ENCODE measurements at regions not wholly inside any gene's neighbourhood (a gene's known extent, or its start where the extent isn't known, plus 50 kb on each side); places are given as distances from the start of the nearest gene placed in this dataset.

- H3K27me3 Mint-ChIP-seq = no peaks in the 10 kb centered on the region
- no peaks in the 10 kb centered on the region for H3K36me3 Mint-ChIP-seq (ENCODE audit: insufficient read depth)
- no peak for ATAC-seq (replicated peaks; ENCODE audit: extremely low read depth, poor library complexity, severe bottlenecking)
- H3K9me3 Mint-ChIP-seq = no peaks in the 10 kb centered on the region
- DNase-seq (ENCODE audit: low spot score in 2 of 2) = no peak
- no peak overlapping the region for H3K4me3 Mint-ChIP-seq
- no peak overlapping the region for H3K27ac Mint-ChIP-seq (ENCODE audit: low read depth)
- H3K4me1 Mint-ChIP-seq = no peaks in the 10 kb centered on the region
These were observed 302.6 kb downstream of the SNAPC1 start for GRCh38 chr14:62064751-62065323.

- H3K27ac Mint-ChIP-seq (ENCODE audit: low read depth) = no peak overlapping the region
These were observed 304.1 kb downstream of the SNAPC1 start for GRCh38 chr14:62066304-62066703.

GRCh38 chr14:62071039-62071438 is 308.8 kb downstream of the SNAPC1 start:
- H3K9me3 Mint-ChIP-seq = no peaks in the 10 kb centered on the region
- H3K4me1 Mint-ChIP-seq = peaks cover 6% of the 10 kb centered on the region
- ATAC-seq (replicated peaks; ENCODE audit: extremely low read depth, poor library complexity, severe bottlenecking) (no peak), DNase-seq (ENCODE audit: low spot score in 2 of 2) (no peak)
- no peak overlapping the region for H3K4me3 Mint-ChIP-seq
- H3K27ac Mint-ChIP-seq (ENCODE audit: low read depth) = no peak overlapping the region
- H3K36me3 Mint-ChIP-seq (ENCODE audit: insufficient read depth) = no peaks in the 10 kb centered on the region
- H3K27me3 Mint-ChIP-seq = no peaks in the 10 kb centered on the region

More at GRCh38 chr14:62066304-62066703, 304.1 kb downstream of the SNAPC1 start:
- no peaks in the 10 kb centered on the region for H3K4me1 Mint-ChIP-seq
- DNase-seq (ENCODE audit: low spot score in 2 of 2) = no peak
- H3K4me3 Mint-ChIP-seq = no peak overlapping the region
- no peaks in the 10 kb centered on the region for H3K36me3 Mint-ChIP-seq (ENCODE audit: insufficient read depth)
- no peaks in the 10 kb centered on the region for H3K9me3 Mint-ChIP-seq
- no peak for ATAC-seq (replicated peaks; ENCODE audit: extremely low read depth, poor library complexity, severe bottlenecking)
- no peaks in the 10 kb centered on the region for H3K27me3 Mint-ChIP-seq

- ATAC-seq (replicated peaks; ENCODE audit: extremely low read depth, poor library complexity, severe bottlenecking) = no peak
- Mint-ChIP-seq H3K4me3 (no peak overlapping the region), H3K9me3 (no peaks in the 10 kb centered on the region), H3K27ac (ENCODE audit: low read depth) (no peak overlapping the region), H3K36me3 (ENCODE audit: insufficient read depth) (no peaks in the 10 kb centered on the region), H3K27me3 (no peaks in the 10 kb centered on the region), H3K4me1 (peaks cover 35% of the 10 kb centered on the region)
- DNase-seq (ENCODE audit: low spot score in 2 of 2) = no peak
These were observed 314.1 kb downstream of the SNAPC1 start for GRCh38 chr14:62076368-62076767.

GRCh38 chr14:62076825-62077605 is 314.8 kb downstream of the SNAPC1 start:
- Mint-ChIP-seq H3K27me3 (no peaks in the 10 kb centered on the region), H3K36me3 (ENCODE audit: insufficient read depth) (no peaks in the 10 kb centered on the region), H3K27ac (ENCODE audit: low read depth) (peak overlapping the region; percentile 43), H3K4me1 (peaks cover 35% of the 10 kb centered on the region), H3K4me3 (peak overlapping the region; percentile 8), H3K9me3 (no peaks in the 10 kb centered on the region)
- no peak for DNase-seq (ENCODE audit: low spot score in 2 of 2)
- no peak for ATAC-seq (replicated peaks; ENCODE audit: extremely low read depth, poor library complexity, severe bottlenecking)

- ATAC-seq (replicated peaks; ENCODE audit: extremely low read depth, poor library complexity, severe bottlenecking) (peak; percentile 69), DNase-seq (ENCODE audit: low spot score in 2 of 2) (no peak)
- H3K27ac Mint-ChIP-seq (ENCODE audit: low read depth) = peak overlapping the region; percentile 43
- H3K4me1 Mint-ChIP-seq = peaks cover 35% of the 10 kb centered on the region
- H3K9me3 Mint-ChIP-seq = no peaks in the 10 kb centered on the region
- H3K36me3 Mint-ChIP-seq (ENCODE audit: insufficient read depth) = no peaks in the 10 kb centered on the region
- H3K4me3 Mint-ChIP-seq = peak overlapping the region; percentile 8
- no peaks in the 10 kb centered on the region for H3K27me3 Mint-ChIP-seq
These were observed 315.5 kb downstream of the SNAPC1 start for GRCh38 chr14:62077676-62078261.

GRCh38 chr14:62079038-62079437 is 316.8 kb downstream of the SNAPC1 start:
- H3K36me3 Mint-ChIP-seq (ENCODE audit: insufficient read depth) = no peaks in the 10 kb centered on the region

GRCh38 chr14:62081012-62081612 is 318.9 kb downstream of the SNAPC1 start:
- H3K36me3 Mint-ChIP-seq (ENCODE audit: insufficient read depth) = no peaks in the 10 kb centered on the region
- H3K27me3 Mint-ChIP-seq = no peaks in the 10 kb centered on the region
- no peak overlapping the region for H3K27ac Mint-ChIP-seq (ENCODE audit: low read depth)
- H3K4me1 Mint-ChIP-seq = peaks cover 29% of the 10 kb centered on the region
- H3K4me3 Mint-ChIP-seq = no peak overlapping the region
- H3K9me3 Mint-ChIP-seq = peaks cover 8% of the 10 kb centered on the region
- no peak for DNase-seq (ENCODE audit: low spot score in 2 of 2)
- ATAC-seq (replicated peaks; ENCODE audit: extremely low read depth, poor library complexity, severe bottlenecking) = no peak

More at GRCh38 chr14:62079038-62079437, 316.8 kb downstream of the SNAPC1 start:
- Mint-ChIP-seq H3K27me3 (no peaks in the 10 kb centered on the region), H3K27ac (ENCODE audit: low read depth) (no peak overlapping the region), H3K4me1 (peaks cover 32% of the 10 kb centered on the region), H3K9me3 (no peaks in the 10 kb centered on the region), H3K4me3 (no peak overlapping the region)
- no peak for DNase-seq (ENCODE audit: low spot score in 2 of 2)
- no peak for ATAC-seq (replicated peaks; ENCODE audit: extremely low read depth, poor library complexity, severe bottlenecking)

- Mint-ChIP-seq H3K9me3 (peaks cover 8% of the 10 kb centered on the region), H3K4me3 (no peak overlapping the region), H3K36me3 (ENCODE audit: insufficient read depth) (no peaks in the 10 kb centered on the region), H3K4me1 (peaks cover 21% of the 10 kb centered on the region), H3K27ac (ENCODE audit: low read depth) (no peak overlapping the region), H3K27me3 (no peaks in the 10 kb centered on the region)
- ATAC-seq (replicated peaks; ENCODE audit: extremely low read depth, poor library complexity, severe bottlenecking) (no peak), DNase-seq (ENCODE audit: low spot score in 2 of 2) (no peak)
These were observed 319.7 kb downstream of the SNAPC1 start for GRCh38 chr14:62081951-62082350.

GRCh38 chr14:62082779-62083178 is 320.6 kb downstream of the SNAPC1 start:
- no peaks in the 10 kb centered on the region for H3K27me3 Mint-ChIP-seq
- peaks cover 12% of the 10 kb centered on the region for H3K4me1 Mint-ChIP-seq
- H3K9me3 Mint-ChIP-seq = peaks cover 8% of the 10 kb centered on the region
- H3K4me3 Mint-ChIP-seq = no peak overlapping the region
- no peaks in the 10 kb centered on the region for H3K36me3 Mint-ChIP-seq (ENCODE audit: insufficient read depth)
- DNase-seq (ENCODE audit: low spot score in 2 of 2) (no peak), ATAC-seq (replicated peaks; ENCODE audit: extremely low read depth, poor library complexity, severe bottlenecking) (no peak)
- no peak overlapping the region for H3K27ac Mint-ChIP-seq (ENCODE audit: low read depth)

GRCh38 chr14:62084020-62084419 is 321.8 kb downstream of the SNAPC1 start:
- no peaks in the 10 kb centered on the region for H3K4me1 Mint-ChIP-seq

GRCh38 chr14:62087191-62087590 is 325.0 kb downstream of the SNAPC1 start:
- Mint-ChIP-seq H3K4me3 (no peak overlapping the region), H3K4me1 (no peaks in the 10 kb centered on the region)

More at GRCh38 chr14:62084020-62084419, 321.8 kb downstream of the SNAPC1 start:
- no peak overlapping the region for H3K27ac Mint-ChIP-seq (ENCODE audit: low read depth)
- DNase-seq (ENCODE audit: low spot score in 2 of 2) (no peak), ATAC-seq (replicated peaks; ENCODE audit: extremely low read depth, poor library complexity, severe bottlenecking) (no peak)
- no peaks in the 10 kb centered on the region for H3K27me3 Mint-ChIP-seq
- H3K4me3 Mint-ChIP-seq = no peak overlapping the region
- no peaks in the 10 kb centered on the region for H3K36me3 Mint-ChIP-seq (ENCODE audit: insufficient read depth)
- peaks cover 8% of the 10 kb centered on the region for H3K9me3 Mint-ChIP-seq

More at GRCh38 chr14:62087191-62087590, 325.0 kb downstream of the SNAPC1 start:
- Mint-ChIP-seq H3K9me3 (peaks cover 8% of the 10 kb centered on the region), H3K27me3 (no peaks in the 10 kb centered on the region), H3K27ac (ENCODE audit: low read depth) (no peak overlapping the region), H3K36me3 (ENCODE audit: insufficient read depth) (no peaks in the 10 kb centered on the region)
- ATAC-seq (replicated peaks; ENCODE audit: extremely low read depth, poor library complexity, severe bottlenecking) (no peak), DNase-seq (ENCODE audit: low spot score in 2 of 2) (no peak)

All from central memory CD8-positive, alpha-beta T cell (primary cell).